Karpas-422 (cell line): ENCODE measurements at regions not wholly inside any gene's neighbourhood (a gene's known extent, or its start where the extent isn't known, plus 50 kb on each side); places are given as distances from the start of the nearest gene placed in this dataset.
"Not testable (repeated sequence)": the region's sequence is repeated elsewhere in the genome, so short reads cannot be mapped to it uniquely, and the experiment has no call there.

Experiments
- DNase-seq: peaks from one replicate; pipeline ENCODE4 v3.0.0-alpha.2; 2015
- H2AFZ ChIP-seq: fragments of 200-600 bp; sonication (generic); 2 replicates; pipeline ENCODE4 v1.6.1; 2014; ENCODE audit warnings: antibody characterized with exemption, low read length, mixed read lengths
- H3K27ac ChIP-seq: fragments of 200-600 bp; sonication (generic); 2 replicates; pipeline ENCODE4 v1.5.1; 2014; ENCODE audit warnings: mild to moderate bottlenecking, low read length, moderate library complexity
- H3K27me3 ChIP-seq: fragments of 200-600 bp; sonication (generic); 2 replicates; pipeline ENCODE4 v1.6.1; 2014; ENCODE audit warnings: low read length, mixed read lengths
- H3K36me3 ChIP-seq: fragments of 200-600 bp; sonication (generic); 2 replicates; pipeline ENCODE4 v1.6.1; 2014; ENCODE audit warnings: low read length, mixed read lengths; ENCODE audit not compliant: insufficient read depth
- H3K4me1 ChIP-seq: fragments of 200-600 bp; sonication (generic); 2 replicates; pipeline ENCODE4 v1.6.1; 2014; ENCODE audit warnings: mild to moderate bottlenecking, low read length, mixed read lengths
- H3K4me2 ChIP-seq: fragments of 200-600 bp; sonication (generic); 2 replicates; pipeline ENCODE4 v1.6.1; 2014; ENCODE audit warnings: low read length, low read depth, mild to moderate bottlenecking; ENCODE audit not compliant: poor library complexity, severe bottlenecking
- H3K4me3 ChIP-seq: fragments of 200-600 bp; sonication (generic); 2 replicates; pipeline ENCODE4 v1.5.1; 2014; ENCODE audit warnings: mild to moderate bottlenecking, antibody characterized with exemption, low read length, mixed read lengths
- H3K79me2 ChIP-seq: fragments of 200-600 bp; sonication (generic); 2 replicates; pipeline ENCODE4 v1.6.1; 2014; ENCODE audit warnings: mild to moderate bottlenecking, low read length, mixed read lengths
- H3K9ac ChIP-seq: fragments of 200-600 bp; sonication (generic); 2 replicates; pipeline ENCODE4 v1.6.0; 2014; ENCODE audit warnings: low read length
- H3K9me2 ChIP-seq: fragments of 200-600 bp; sonication (generic), shearing (Covaris generic); replicated peaks from 2 replicates; pipeline ENCODE4 v1.6.0; 2014; ENCODE audit warnings: mild to moderate bottlenecking, low read length, moderate library complexity; ENCODE audit not compliant: insufficient read depth
- H3K9me3 ChIP-seq: fragments of 300-700, 200-600 bp; sonication (generic); 2 replicates; pipeline ENCODE4 v1.6.1; 2014; ENCODE audit warnings: low read length, mixed read lengths
- H4K20me1 ChIP-seq: fragments of 200-600 bp; sonication (generic); 2 replicates; pipeline ENCODE4 v1.6.1; 2014; ENCODE audit warnings: mild to moderate bottlenecking, antibody characterized with exemption, low read length, low read depth; ENCODE audit not compliant: insufficient read depth

DNA sequence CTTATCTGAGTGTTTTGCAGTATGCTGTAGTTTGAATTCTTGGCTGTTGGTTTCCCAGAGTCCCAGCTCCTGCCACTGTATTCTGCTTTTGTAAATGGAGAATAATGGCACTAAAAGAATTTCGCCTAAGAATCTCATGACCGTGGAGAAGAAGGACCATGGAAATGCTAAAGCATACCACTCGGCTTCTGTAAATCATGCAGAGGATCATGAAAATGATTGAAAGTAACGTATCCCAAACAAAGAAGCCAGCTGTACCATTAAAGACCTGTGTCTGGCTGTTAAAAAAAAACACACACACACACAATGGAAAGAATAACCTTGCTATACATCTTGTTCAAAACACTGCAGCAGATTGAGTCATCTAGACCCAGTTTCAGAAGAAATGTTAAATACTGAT is 287.9 kb downstream of the ZNF326 start:
- Histone ChIP-seq H3K9me3 (no peaks in the 10 kb centered on the region), H2AFZ (no peak overlapping the region), H3K4me3 (no peak overlapping the region), H4K20me1 (no peaks in the 10 kb centered on the region), H3K9ac (no peak overlapping the region), H3K27ac (no peak overlapping the region), H3K79me2 (no peaks in the 10 kb centered on the region), H3K36me3 (no peaks in the 10 kb centered on the region), H3K4me1 (no peaks in the 10 kb centered on the region), H3K4me2 (no peak overlapping the region), H3K27me3 (no peaks in the 10 kb centered on the region), H3K9me2 (no peaks in the 10 kb centered on the region)
- no peak for DNase-seq

DNA sequence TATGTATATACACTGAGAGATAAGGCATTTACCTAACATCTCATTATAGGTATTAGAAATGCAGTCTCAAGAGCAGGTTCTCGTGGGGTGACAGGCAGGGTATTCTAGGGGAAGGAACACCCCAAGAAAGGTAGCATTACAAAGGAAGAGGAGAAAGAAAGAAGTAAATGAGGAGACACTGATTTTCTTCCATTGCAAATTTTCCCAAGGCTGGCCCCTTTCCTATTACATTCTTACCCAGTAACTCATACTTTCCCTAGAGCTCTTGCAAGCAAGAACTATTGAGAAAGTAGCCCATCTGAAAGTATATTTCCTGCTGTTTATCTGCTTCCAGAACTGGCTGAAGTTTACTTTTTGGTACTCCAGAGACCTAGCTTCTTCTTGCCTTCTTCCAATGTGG is 287.0 kb downstream of the ZNF326 start:
- H3K27ac ChIP-seq, H3K36me3 ChIP-seq, H3K27me3 ChIP-seq, H3K4me3 ChIP-seq, H3K79me2 ChIP-seq, H2AFZ ChIP-seq, H3K4me1 ChIP-seq, DNase-seq, H3K9me3 ChIP-seq, H3K9ac ChIP-seq, H4K20me1 ChIP-seq, H3K9me2 ChIP-seq, H3K4me2 ChIP-seq: not testable (repeated sequence)

DNA sequence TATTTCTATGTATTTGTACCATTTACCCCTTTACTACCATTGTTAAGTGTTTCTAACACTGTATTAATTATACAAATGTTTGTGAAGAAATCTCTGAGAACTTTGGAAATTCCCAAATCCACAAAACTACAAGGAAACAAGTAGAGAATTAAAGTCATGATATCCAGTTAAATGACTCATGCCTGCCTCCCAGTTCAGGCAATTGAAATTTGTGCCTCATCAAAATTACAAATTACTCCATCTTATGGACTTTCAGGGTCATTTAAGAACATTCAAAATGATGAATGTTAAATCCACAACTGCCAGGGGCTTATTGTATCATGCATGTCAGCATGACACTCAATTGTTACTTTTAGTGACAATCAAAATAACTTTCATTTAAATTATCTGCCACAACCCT is 282.4 kb downstream of the ZNF326 start:
- H3K27me3 ChIP-seq = no peaks in the 10 kb centered on the region
- H3K9me2 ChIP-seq = no peaks in the 10 kb centered on the region
- H4K20me1 ChIP-seq = no peaks in the 10 kb centered on the region
- H3K9ac ChIP-seq = no peak overlapping the region
- H3K79me2 ChIP-seq = no peaks in the 10 kb centered on the region
- no peaks in the 10 kb centered on the region for H3K36me3 ChIP-seq
- no peaks in the 10 kb centered on the region for H3K4me1 ChIP-seq
- H3K4me2 ChIP-seq = no peak overlapping the region
- no peaks in the 10 kb centered on the region for H3K9me3 ChIP-seq
- DNase-seq = no peak
- H3K27ac ChIP-seq = no peak overlapping the region
- H3K4me3 ChIP-seq = no peak overlapping the region
- no peak overlapping the region for H2AFZ ChIP-seq

DNA sequence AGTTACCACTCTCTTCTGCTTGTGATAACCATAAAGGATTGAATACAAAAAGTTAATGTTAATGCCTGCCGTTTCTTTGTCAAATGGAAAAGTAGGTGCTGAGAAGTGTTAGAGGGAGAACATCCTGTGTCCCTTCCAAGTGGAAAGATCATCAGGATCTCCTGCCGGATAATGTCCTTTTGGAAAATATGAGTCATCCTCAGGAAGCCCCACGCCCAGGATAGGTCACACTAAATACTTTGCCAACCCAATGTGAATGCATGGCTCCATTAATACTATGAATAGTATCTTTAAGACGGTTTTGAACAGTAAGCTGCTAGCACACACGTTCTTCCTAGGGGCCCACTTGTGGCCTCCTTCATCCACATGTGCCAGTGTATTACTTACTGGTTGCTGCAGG is 279.5 kb downstream of the ZNF326 start:
- Histone ChIP-seq H3K79me2 (no peaks in the 10 kb centered on the region), H3K9me2 (no peaks in the 10 kb centered on the region), H3K36me3 (no peaks in the 10 kb centered on the region), H3K9me3 (no peaks in the 10 kb centered on the region), H3K4me2 (no peak overlapping the region), H3K4me3 (no peak overlapping the region), H3K9ac (no peak overlapping the region), H3K4me1 (no peaks in the 10 kb centered on the region), H4K20me1 (no peaks in the 10 kb centered on the region), H3K27me3 (no peaks in the 10 kb centered on the region), H3K27ac (no peak overlapping the region), H2AFZ (no peak overlapping the region)
- DNase-seq = no peak

DNA sequence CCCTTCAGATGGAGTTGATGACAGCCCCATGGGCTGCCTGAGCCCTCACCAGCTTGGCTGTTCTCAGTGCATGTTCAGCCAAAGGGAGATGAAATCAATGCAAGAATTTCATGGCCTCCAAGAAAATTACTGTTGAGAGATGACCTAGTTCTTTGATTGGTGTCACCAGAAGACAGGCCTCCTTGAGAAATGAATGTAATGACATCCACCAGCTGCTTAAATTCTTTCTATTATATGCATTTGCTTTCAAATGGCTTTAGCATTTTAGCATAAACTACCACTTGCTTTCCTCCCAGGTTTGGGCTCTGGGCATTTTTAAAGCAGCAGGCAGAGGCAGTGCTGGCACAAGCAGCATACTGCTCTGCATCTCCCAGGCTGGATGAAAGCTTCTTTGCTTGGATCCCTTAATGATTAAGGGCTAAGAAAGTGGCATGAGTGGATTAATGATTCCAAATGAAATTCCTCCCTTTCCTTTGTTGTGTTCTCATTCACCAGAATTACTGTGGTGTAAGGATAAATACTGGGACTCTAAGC is 278.4 kb downstream of the ZNF326 start:
- H3K4me2 ChIP-seq = no peak overlapping the region
- H3K27ac ChIP-seq = no peak overlapping the region
- no peaks in the 10 kb centered on the region for H3K79me2 ChIP-seq
- no peaks in the 10 kb centered on the region for H3K4me1 ChIP-seq
- H3K27me3 ChIP-seq = no peaks in the 10 kb centered on the region
- no peak for DNase-seq
- H3K36me3 ChIP-seq = no peaks in the 10 kb centered on the region
- no peak overlapping the region for H3K4me3 ChIP-seq
- H4K20me1 ChIP-seq = no peaks in the 10 kb centered on the region
- no peak overlapping the region for H3K9ac ChIP-seq
- no peak overlapping the region for H2AFZ ChIP-seq
- no peaks in the 10 kb centered on the region for H3K9me3 ChIP-seq
- no peaks in the 10 kb centered on the region for H3K9me2 ChIP-seq

DNA sequence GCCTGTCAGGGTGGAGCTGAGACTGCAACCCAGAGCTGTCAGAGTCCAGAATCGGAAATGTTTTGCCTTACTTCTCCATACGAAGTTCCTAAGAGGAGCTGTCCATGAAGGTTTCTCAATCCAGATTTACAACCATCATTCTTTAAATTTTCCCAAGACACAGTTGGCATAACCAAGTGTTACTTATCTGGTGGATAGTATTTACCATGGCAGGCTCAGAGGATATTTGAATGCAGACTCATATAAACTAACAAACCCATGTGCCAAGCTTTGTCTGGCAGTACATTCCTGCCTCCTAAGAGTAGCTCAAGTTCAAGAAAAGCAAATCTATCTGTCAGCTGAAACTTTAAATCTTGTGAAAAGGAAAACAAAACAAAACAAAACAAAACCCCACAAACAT is 267.9 kb downstream of the ZNF326 start:
- H3K27me3 ChIP-seq = no peaks in the 10 kb centered on the region
- no peak overlapping the region for H3K4me3 ChIP-seq
- no peaks in the 10 kb centered on the region for H3K79me2 ChIP-seq
- no peaks in the 10 kb centered on the region for H3K9me2 ChIP-seq
- H2AFZ ChIP-seq = no peak overlapping the region
- no peak overlapping the region for H3K4me2 ChIP-seq
- H3K27ac ChIP-seq = no peak overlapping the region
- H3K9ac ChIP-seq = no peak overlapping the region
- no peaks in the 10 kb centered on the region for H4K20me1 ChIP-seq
- H3K4me1 ChIP-seq = no peaks in the 10 kb centered on the region
- no peaks in the 10 kb centered on the region for H3K9me3 ChIP-seq
- H3K36me3 ChIP-seq = no peaks in the 10 kb centered on the region
- DNase-seq = no peak

DNA sequence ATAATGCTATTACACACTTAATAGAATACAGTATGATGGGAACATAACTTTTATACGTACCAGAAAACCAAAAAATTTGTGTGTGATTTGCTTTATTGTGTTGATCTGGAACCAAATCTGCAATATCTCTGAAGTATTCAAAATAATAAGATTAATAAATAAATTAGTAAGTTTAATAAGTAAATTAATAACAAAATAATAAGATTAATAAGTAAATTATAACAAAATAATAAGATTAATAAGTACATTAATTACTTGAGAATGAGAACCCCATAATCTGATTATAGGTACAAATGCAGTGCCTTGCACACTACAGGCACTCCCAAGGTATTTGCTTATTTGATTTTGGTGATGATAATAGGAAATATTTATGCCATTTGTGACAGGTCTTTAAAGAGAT is 267.4 kb downstream of the ZNF326 start:
- no peaks in the 10 kb centered on the region for H3K9me3 ChIP-seq
- H3K27ac ChIP-seq = no peak overlapping the region
- no peaks in the 10 kb centered on the region for H3K9me2 ChIP-seq
- no peak overlapping the region for H3K4me2 ChIP-seq
- no peak for DNase-seq
- no peak overlapping the region for H2AFZ ChIP-seq
- no peaks in the 10 kb centered on the region for H3K79me2 ChIP-seq
- H4K20me1 ChIP-seq = no peaks in the 10 kb centered on the region
- H3K36me3 ChIP-seq = no peaks in the 10 kb centered on the region
- H3K4me3 ChIP-seq = no peak overlapping the region
- H3K9ac ChIP-seq = no peak overlapping the region
- no peaks in the 10 kb centered on the region for H3K27me3 ChIP-seq
- H3K4me1 ChIP-seq = no peaks in the 10 kb centered on the region

DNA sequence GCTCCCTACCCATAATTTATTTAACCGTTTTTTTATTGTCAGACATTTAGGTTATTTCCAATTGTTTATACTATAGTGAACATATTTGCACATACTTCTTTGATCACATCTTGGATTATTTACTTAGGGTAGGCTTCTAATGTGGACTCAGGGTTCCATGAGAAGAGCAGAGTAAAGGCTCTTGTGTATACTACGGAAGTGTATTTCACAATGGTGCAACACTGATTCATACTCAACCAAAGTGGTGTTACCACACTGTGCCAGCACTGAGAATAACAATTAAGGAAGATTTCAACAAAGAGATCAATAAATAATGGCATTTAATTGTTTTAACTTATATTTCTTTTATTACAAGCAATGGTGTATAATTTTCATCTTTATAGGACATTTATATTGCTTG is 251.2 kb downstream of the ZNF326 start:
- H3K27ac ChIP-seq = no peak overlapping the region
- H3K9me3 ChIP-seq = no peaks in the 10 kb centered on the region
- H3K79me2 ChIP-seq = no peaks in the 10 kb centered on the region
- H4K20me1 ChIP-seq = no peaks in the 10 kb centered on the region
- no peaks in the 10 kb centered on the region for H3K9me2 ChIP-seq
- no peak overlapping the region for H3K4me2 ChIP-seq
- H3K4me1 ChIP-seq = no peaks in the 10 kb centered on the region
- no peak overlapping the region for H3K4me3 ChIP-seq
- no peak overlapping the region for H2AFZ ChIP-seq
- H3K9ac ChIP-seq = no peak overlapping the region
- no peaks in the 10 kb centered on the region for H3K36me3 ChIP-seq
- DNase-seq = no peak
- H3K27me3 ChIP-seq = no peaks in the 10 kb centered on the region

DNA sequence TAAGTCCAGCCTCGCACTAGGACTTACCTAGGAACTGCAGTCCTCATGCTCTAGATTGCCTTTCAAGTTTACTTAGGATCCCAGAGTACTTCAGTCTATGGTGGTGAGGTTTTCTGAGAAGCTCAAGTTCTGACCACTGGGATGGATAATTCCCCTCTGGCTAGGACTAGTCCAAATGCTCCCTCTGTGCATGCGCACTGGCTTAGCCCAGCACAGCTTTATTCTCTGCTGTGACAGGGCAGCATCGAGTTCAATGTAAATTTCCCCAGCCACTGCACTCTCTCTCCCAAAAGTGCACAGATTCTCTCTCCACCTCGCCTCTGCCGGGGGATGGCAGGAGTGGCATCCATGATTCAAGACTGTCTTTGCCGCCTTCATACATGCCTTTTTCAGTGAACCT is 241.6 kb downstream of the ZNF326 start:
- Histone ChIP-seq H3K4me2 (no peak overlapping the region), H3K9me3 (no peaks in the 10 kb centered on the region), H3K27me3 (no peaks in the 10 kb centered on the region), H3K4me1 (no peaks in the 10 kb centered on the region), H3K79me2 (no peaks in the 10 kb centered on the region), H3K9ac (no peak overlapping the region), H3K27ac (no peak overlapping the region), H3K4me3 (no peak overlapping the region), H3K9me2 (no peaks in the 10 kb centered on the region), H3K36me3 (no peaks in the 10 kb centered on the region), H2AFZ (no peak overlapping the region), H4K20me1 (no peaks in the 10 kb centered on the region)
- DNase-seq = no peak
